HG03196 (cell line): ENCODE measurements at regions not wholly inside any gene's neighbourhood (a gene's known extent, or its start where the extent isn't known, plus 50 kb on each side); places are given as distances from the start of the nearest gene placed in this dataset.

Experiments
- ATAC-seq: cut with Tn5 transposase; IDR thresholded peaks from one replicate; pipeline ENCODE4 v1.9.1; 2021; ENCODE audit not compliant: unreplicated experiment

- ATAC-seq, result no peak
Measured at GRCh38 chr5:158080112-158080511, 221.2 kb upstream of the CLINT1 start.

- no peak for ATAC-seq
Measured at GRCh38 chr5:158079097-158079496, 220.2 kb upstream of the CLINT1 start.

GRCh38 chr5:158074992-158075769 is 216.2 kb upstream of the CLINT1 start:
- no peak for ATAC-seq

GRCh38 chr5:158074597-158074991 is 215.6 kb upstream of the CLINT1 start:
- ATAC-seq, result no peak

- no peak for ATAC-seq
Measured at GRCh38 chr5:158070859-158071258, 211.9 kb upstream of the CLINT1 start.

- ATAC-seq, result no peak
Measured at GRCh38 chr5:158069838-158070237, 210.9 kb upstream of the CLINT1 start.

GRCh38 chr5:158068964-158069363 is 210.0 kb upstream of the CLINT1 start:
- no peak for ATAC-seq

- no peak for ATAC-seq
Measured at GRCh38 chr5:158066076-158066475, 207.1 kb upstream of the CLINT1 start.

GRCh38 chr5:158064334-158065123 is 205.6 kb upstream of the CLINT1 start:
- no peak for ATAC-seq

- no peak for ATAC-seq
Measured at GRCh38 chr5:158063052-158063451, 204.1 kb upstream of the CLINT1 start.

GRCh38 chr5:158061451-158061850 is 202.5 kb upstream of the CLINT1 start:
- no peak for ATAC-seq

- ATAC-seq, result no peak
Measured at GRCh38 chr5:158060212-158060611, 201.3 kb upstream of the CLINT1 start.

- ATAC-seq, result no peak
Measured at GRCh38 chr5:158058208-158059120, 199.5 kb upstream of the CLINT1 start.

- ATAC-seq, result no peak
Measured at GRCh38 chr5:158056130-158056825, 197.3 kb upstream of the CLINT1 start.

GRCh38 chr5:158055111-158055501 is 196.2 kb upstream of the CLINT1 start:
- no peak for ATAC-seq

- no peak for ATAC-seq
Measured at GRCh38 chr5:158054223-158055110, 195.5 kb upstream of the CLINT1 start.

- no peak for ATAC-seq
Measured at GRCh38 chr5:158051036-158051435, 192.1 kb upstream of the CLINT1 start.

GRCh38 chr5:158050421-158050820 is 191.5 kb upstream of the CLINT1 start:
- no peak for ATAC-seq

GRCh38 chr5:158049459-158049858 is 190.5 kb upstream of the CLINT1 start:
- no peak for ATAC-seq

GRCh38 chr5:158045696-158046095 is 186.8 kb upstream of the CLINT1 start:
- ATAC-seq, result no peak
